H9 (cell line): ENCODE measurements at regions not wholly inside any gene's neighbourhood (a gene's known extent, or its start where the extent isn't known, plus 50 kb on each side); places are given as distances from the start of the nearest gene placed in this dataset.

Experiments
- DNase-seq: peaks from one replicate; pipeline ENCODE4 v3.0.0-alpha.2; 2017
- H2AFZ ChIP-seq: one replicate; pipeline ENCODE4 v1.6.1; 2013; ENCODE audit warnings: mild to moderate bottlenecking, low read length, control low read depth, moderate library complexity
- H2AK5ac ChIP-seq: 2 replicates; pipeline ENCODE4 v1.6.1; 2013; ENCODE audit warnings: low read length, control low read depth, mixed read lengths; ENCODE audit not compliant: insufficient read length
- H2BK120ac ChIP-seq: one replicate; pipeline ENCODE4 v1.6.1; 2013; ENCODE audit warnings: low read depth, mild to moderate bottlenecking, low read length, control low read depth, inconsistent platforms; ENCODE audit not compliant: poor library complexity, severe bottlenecking
- H2BK12ac ChIP-seq: 2 replicates; pipeline ENCODE4 v1.6.1; 2013; ENCODE audit warnings: low read length, control low read depth, mixed read lengths, low read depth; ENCODE audit not compliant: insufficient read length
- H2BK15ac ChIP-seq: 2 replicates; pipeline ENCODE4 v1.6.1; 2013; ENCODE audit warnings: low read depth, low read length, control low read depth
- H2BK20ac ChIP-seq: one replicate; pipeline ENCODE4 v1.6.1; 2013; ENCODE audit warnings: low read depth, mild to moderate bottlenecking, low read length, control low read depth, inconsistent platforms; ENCODE audit not compliant: poor library complexity, severe bottlenecking
- H2BK5ac ChIP-seq: 2 replicates; pipeline ENCODE4 v1.6.1; 2013; ENCODE audit warnings: low read length, control low read depth, mixed read lengths; ENCODE audit not compliant: insufficient read length
- H3K14ac ChIP-seq: 2 replicates; pipeline ENCODE4 v1.6.1; 2013; ENCODE audit warnings: low read length, control low read depth; ENCODE audit not compliant: insufficient read depth
- H3K18ac ChIP-seq: 2 replicates; pipeline ENCODE4 v1.6.1; 2013; ENCODE audit warnings: low read depth, mild to moderate bottlenecking, mixed read lengths, low read length, control low read depth; ENCODE audit not compliant: insufficient read length
- H3K23ac ChIP-seq: 2 replicates; pipeline ENCODE4 v1.6.1; 2013; ENCODE audit warnings: low read length, control low read depth, mixed read lengths, low read depth; ENCODE audit not compliant: insufficient read length
- H3K23me2 ChIP-seq: 2 replicates; pipeline ENCODE4 v1.6.1; 2013; ENCODE audit warnings: low read depth, mild to moderate bottlenecking, mixed read lengths, low read length, control low read depth; ENCODE audit not compliant: insufficient read length, poor library complexity, severe bottlenecking
- H3K27ac ChIP-seq: 2 replicates; pipeline ENCODE4 v1.5.1; 2013; ENCODE audit warnings: low read length, control low read depth, mixed read lengths, low read depth; ENCODE audit not compliant: insufficient read length
- H3K27me3 ChIP-seq: 2 replicates; pipeline ENCODE4 v1.6.1; 2013; ENCODE audit warnings: low read length, control low read depth, inconsistent platforms; ENCODE audit not compliant: insufficient read depth
- H3K4ac ChIP-seq: 2 replicates; pipeline ENCODE4 v1.6.1; 2013; ENCODE audit warnings: low read depth, mild to moderate bottlenecking, control low read depth, inconsistent platforms, low read length, moderate library complexity
- H3K4me1 ChIP-seq: 2 replicates; pipeline ENCODE4 v1.6.1; 2013; ENCODE audit warnings: low read length, control low read depth, inconsistent platforms; ENCODE audit not compliant: insufficient read depth
- H3K4me2 ChIP-seq: 2 replicates; pipeline ENCODE4 v1.6.1; 2013; ENCODE audit warnings: low read length, control low read depth, mixed read lengths; ENCODE audit not compliant: insufficient read length, insufficient read depth
- H3K56ac ChIP-seq: 2 replicates; pipeline ENCODE4 v1.6.1; 2013; ENCODE audit warnings: low read depth, mild to moderate bottlenecking, mixed read lengths, low read length, control low read depth; ENCODE audit not compliant: insufficient read length
- H3K79me1 ChIP-seq: 2 replicates; pipeline ENCODE4 v1.6.1; 2013; ENCODE audit warnings: low read depth, mild to moderate bottlenecking, moderate library complexity, low read length, control low read depth, inconsistent platforms; ENCODE audit not compliant: insufficient read depth, poor library complexity, severe bottlenecking
- H3K79me2 ChIP-seq: 2 replicates; pipeline ENCODE4 v1.6.1; 2013; ENCODE audit warnings: low read length, control low read depth, inconsistent platforms; ENCODE audit not compliant: insufficient read depth
- H3K9ac ChIP-seq: 2 replicates; pipeline ENCODE4 v1.6.1; 2013; ENCODE audit warnings: low read length, control low read depth, mixed read lengths; ENCODE audit not compliant: insufficient read length; ENCODE audit errors: extremely low read depth
- H3K9me3 ChIP-seq: one replicate; pipeline ENCODE4 v1.6.1; 2013; ENCODE audit warnings: low read depth, low read length, inconsistent platforms; ENCODE audit not compliant: control insufficient read depth
- H3T11ph ChIP-seq: one replicate; pipeline ENCODE4 v1.6.1; 2013; ENCODE audit warnings: mild to moderate bottlenecking, low read length, control low read depth, inconsistent platforms
- H4K20me1 ChIP-seq: one replicate; pipeline ENCODE4 v1.6.1; 2013; ENCODE audit not compliant: control insufficient read depth, insufficient read length, insufficient read depth
- H4K5ac ChIP-seq: 2 replicates; pipeline ENCODE4 v1.6.1; 2013; ENCODE audit warnings: low read depth, mild to moderate bottlenecking, mixed read lengths, low read length, control low read depth; ENCODE audit not compliant: insufficient read length
- H4K8ac ChIP-seq: replicated peaks from 2 replicates; pipeline ENCODE4 v1.6.1; 2013; ENCODE audit warnings: low read length, control low read depth, mixed read lengths, low read depth; ENCODE audit not compliant: insufficient read length
- H4K91ac ChIP-seq: 2 replicates; pipeline ENCODE4 v1.6.1; 2013; ENCODE audit warnings: low read depth, mild to moderate bottlenecking, moderate library complexity, mixed read lengths, low read length, control low read depth; ENCODE audit not compliant: insufficient read length
- H3K27ac Mint-ChIP-seq, 3 experiments: 2 replicates in 2 of 3; 3 replicates in 1 of 3; pipeline ENCODE4 v1.8.0; 2020 to 2021; ENCODE audit warnings: mixed read lengths in 3 of 3, mild to moderate bottlenecking in 1 of 3, moderate library complexity in 1 of 3
- H3K27me3 Mint-ChIP-seq: 2 replicates; pipeline ENCODE4 v1.8.0; 2021; ENCODE audit warnings: low read depth, mild to moderate bottlenecking, moderate library complexity, mixed read lengths
- H3K36me3 Mint-ChIP-seq, 3 experiments: 2 replicates in 2 of 3; 3 replicates in 1 of 3; pipeline ENCODE4 v1.8.0; 2020 to 2021; ENCODE audit warnings: low read depth in 3 of 3, mixed read lengths in 3 of 3; ENCODE audit not compliant: insufficient read depth in 1 of 3
- H3K4me1 Mint-ChIP-seq, 2 experiments: 2 replicates each; pipeline ENCODE4 v1.8.0; 2020; ENCODE audit warnings: mixed read lengths in 2 of 2
- H3K4me3 Mint-ChIP-seq, 2 experiments: 2 replicates in 1 of 2; 3 replicates in 1 of 2; pipeline ENCODE4 v1.8.0; 2020 to 2021; ENCODE audit warnings: mild to moderate bottlenecking in 2 of 2, mixed read lengths in 2 of 2, moderate library complexity in 1 of 2
- H3K9me3 Mint-ChIP-seq, 2 experiments: 2 replicates in 1 of 2; 3 replicates in 1 of 2; pipeline ENCODE4 v1.8.0; 2020; ENCODE audit warnings: mild to moderate bottlenecking in 2 of 2, mixed read lengths in 2 of 2, moderate library complexity in 1 of 2
- CTCF ChIP-seq: fragments of 200-600 bp; sonication (generic); conservative IDR thresholded peaks from 3 replicates; pipeline ENCODE4 v1.8.0; 2021; ENCODE audit warnings: antibody characterized with exemption, mild to moderate bottlenecking
- WGBS: extraction: QIAGEN DNeasy Blood & Tissue Kit; methylation state at CpG from one replicate; pipeline ENCODE4 v1.1.7; 2013; ENCODE audit warnings: missing lambda C conversion rate, low lambda C conversion rate, mixed read lengths; ENCODE audit not compliant: insufficient read length; ENCODE audit errors: extremely low coverage; 5-methylcytosine and 5-hydroxymethylcytosine counted together

- Histone ChIP-seq H3K79me1 (no peaks in the 10 kb centered on the region), H4K20me1 (no peaks in the 10 kb centered on the region), H4K8ac (no peak overlapping the region), H3T11ph (no peak overlapping the region), H2BK15ac (no peak overlapping the region), H2BK20ac (no peak overlapping the region), H3K79me2 (no peaks in the 10 kb centered on the region), H3K23ac (no peak overlapping the region), H2BK120ac (no peak overlapping the region), H3K9me3 (no peaks in the 10 kb centered on the region), H3K14ac (0 out of 2 replicates have a peak overlapping the region, but pooled peaks have one; percentile 18), H3K4me2 (no peak overlapping the region), H3K4me1 (peaks cover 25% of the 10 kb centered on the region), H4K91ac (peak overlapping the region; percentile 44), H3K27me3 (no peaks in the 10 kb centered on the region), H3K23me2 (no peaks in the 10 kb centered on the region), H2BK12ac (peak overlapping the region; percentile 12), H2AK5ac (no peak overlapping the region), H3K27ac (peak overlapping the region; percentile 65), H2AFZ (no peak overlapping the region), H3K56ac (no peak overlapping the region), H2BK5ac (no peak overlapping the region), H4K5ac (no peak overlapping the region), H3K9ac (no peak overlapping the region), H3K18ac (no peak overlapping the region), H3K4ac (no peak overlapping the region)
- no peaks in the 10 kb centered on the region for H3K9me3 Mint-ChIP-seq
- peaks cover 61 to 62% of the 10 kb centered on the region in 2 experiments for H3K4me1 Mint-ChIP-seq
- no peak for TF ChIP-seq CTCF
- DNase-seq = no peak
- no CpG with 5 or more reads among the region's 2 CpGs for WGBS
- H3K27ac Mint-ChIP-seq = peak overlapping the region in 2 of 3 experiments; percentile 64 to 95; a peak in 5 of 7 replicates
- H3K27me3 Mint-ChIP-seq = no peaks in the 10 kb centered on the region
- H3K36me3 Mint-ChIP-seq = no peaks in the 10 kb centered on the region; a peak in 1 of 7 replicates
- no peak overlapping the region for H3K4me3 Mint-ChIP-seq
These were observed 99.5 kb upstream of the ZNF644 start for GRCh38 chr1:91121366-91121765.
